Stimulated activated CD4-positive, alpha-beta T cell treated with anti-CD3 and anti-CD28 coated beads, Interleukin-1b, Interleukin-23, amount 100 ng/mL, for 4 hours (primary cell): ENCODE measurements at regions not wholly inside any gene's neighbourhood (a gene's known extent, or its start where the extent isn't known, plus 50 kb on each side); places are given as distances from the start of the nearest gene placed in this dataset.

ENCODE experiments used
- DNase-seq, 2 donors: peaks; one replicate each; pipeline ENCODE4 v3.0.0-alpha.2; 2020; ENCODE audit warnings: low read depth in 2 of 2

DNA sequence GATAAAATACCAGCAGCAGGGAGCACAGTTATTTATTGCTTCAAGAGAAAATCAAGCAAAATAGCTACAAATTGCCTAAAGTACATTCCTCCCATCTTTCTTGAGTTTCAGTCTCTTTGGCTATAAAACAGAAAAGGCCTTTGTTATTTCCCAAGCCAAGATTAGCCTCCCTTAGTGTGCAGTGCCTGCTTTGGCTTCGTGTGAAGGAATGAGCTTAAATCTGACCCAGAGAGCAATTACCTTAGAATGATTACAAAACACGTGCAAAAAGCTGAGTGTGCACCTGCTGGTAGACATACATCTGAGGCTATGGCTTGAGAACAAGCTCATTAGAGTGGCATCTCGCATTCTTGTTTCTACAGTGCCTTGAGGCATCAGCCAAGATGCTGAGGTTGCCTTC lies 250.8 kb downstream of the C4orf33 start:
- no peak for DNase-seq

DNA sequence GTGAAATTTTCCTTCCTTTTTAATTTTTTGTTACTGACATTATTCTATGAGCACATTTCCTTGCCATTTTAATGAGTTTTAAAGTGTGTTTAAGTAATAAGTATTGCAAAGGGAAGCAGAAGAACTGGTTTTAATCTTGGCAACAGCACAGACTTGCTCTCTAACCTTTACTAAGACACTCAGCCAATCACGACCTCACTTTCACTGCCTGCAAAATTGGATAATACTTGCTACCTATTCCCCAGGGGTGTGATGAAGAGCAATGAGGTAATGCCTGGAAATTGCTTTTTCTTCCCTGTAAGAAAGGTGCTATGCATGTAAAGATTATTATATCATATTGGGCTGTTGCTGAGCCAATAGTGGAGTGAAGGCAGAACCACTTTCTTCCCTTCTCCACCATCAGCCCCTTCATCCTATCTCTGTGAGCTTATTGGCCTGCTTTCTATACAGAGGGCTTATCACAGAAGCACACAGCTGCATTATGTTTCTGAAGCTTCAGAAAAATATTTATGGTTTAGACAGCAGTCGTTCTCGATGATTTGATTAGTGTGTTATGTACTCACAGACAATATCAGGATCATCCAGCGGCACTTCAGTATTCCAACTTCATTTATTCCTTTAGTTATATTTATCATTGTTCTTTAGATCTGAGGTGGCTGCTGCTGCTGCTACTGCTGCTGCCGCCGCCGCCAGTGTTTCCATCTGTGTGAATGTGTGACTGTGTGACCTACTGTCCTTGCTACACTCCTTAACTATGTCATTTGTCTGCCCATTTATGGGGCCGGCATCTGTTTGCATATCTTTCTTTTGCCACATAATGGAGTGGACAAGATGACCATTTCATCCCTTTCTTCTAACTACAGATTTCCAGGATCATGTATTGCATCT lies 255.1 kb downstream of the C4orf33 start:
- DNase-seq = no peak

DNA sequence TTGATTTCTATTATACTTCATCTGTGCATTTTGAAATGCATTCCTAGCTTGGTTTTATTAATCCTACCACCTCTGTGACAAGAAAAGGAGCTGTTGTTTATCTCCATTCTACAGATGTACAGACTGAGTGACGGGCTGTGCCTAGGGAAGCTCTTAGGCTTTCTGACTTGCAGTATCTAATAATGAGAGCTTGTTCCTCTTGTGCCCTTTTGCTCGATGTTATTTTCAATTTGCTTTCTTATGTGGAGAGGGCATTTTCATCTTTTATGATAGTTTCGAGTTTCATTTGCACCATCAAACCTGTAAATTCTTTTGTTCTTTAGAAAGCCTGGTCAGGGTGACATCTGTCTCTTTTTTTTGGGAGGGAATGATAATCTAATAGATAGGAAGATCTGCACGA lies 256.5 kb downstream of the C4orf33 start:
- no peak for DNase-seq

DNA sequence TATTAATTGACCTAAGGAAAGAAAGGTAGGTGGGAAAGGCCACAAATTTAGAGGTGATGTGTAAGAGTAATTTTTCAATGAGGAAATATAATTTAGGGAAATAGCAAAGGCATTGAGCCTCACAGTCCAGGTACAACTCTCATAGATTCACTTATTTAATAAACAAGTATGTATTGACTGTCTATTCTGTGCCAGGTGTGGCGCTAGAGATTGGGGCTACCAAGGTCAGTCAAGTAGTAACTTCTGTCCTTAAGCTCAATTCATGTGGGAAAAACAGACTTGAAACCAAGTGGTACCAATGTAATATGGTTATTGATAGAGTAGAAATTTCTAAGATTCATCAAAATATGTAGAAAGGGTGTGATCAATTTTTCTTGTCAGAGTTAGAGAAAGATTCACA lies 257.5 kb downstream of the C4orf33 start:
- DNase-seq = no peak

DNA sequence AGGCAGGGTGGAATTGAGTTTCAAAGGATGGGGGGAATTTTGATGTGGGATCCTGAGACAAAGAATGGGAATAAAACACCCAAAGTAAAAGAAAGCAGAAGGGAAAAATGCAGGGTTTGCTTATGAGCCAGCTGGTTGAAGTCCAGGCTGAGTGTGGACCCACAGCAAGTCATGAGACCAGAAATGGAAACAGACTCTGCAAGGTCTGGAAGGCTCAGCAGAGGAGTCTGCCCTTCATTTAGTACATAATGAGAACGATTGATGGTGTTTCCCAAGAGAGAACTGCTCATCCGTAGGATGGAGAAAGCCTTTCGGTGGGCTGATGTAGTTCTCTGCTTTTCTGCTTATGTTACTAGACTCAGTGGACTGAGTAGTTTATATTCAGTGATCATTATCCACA lies 259.1 kb downstream of the C4orf33 start:
- no peak for DNase-seq

DNA sequence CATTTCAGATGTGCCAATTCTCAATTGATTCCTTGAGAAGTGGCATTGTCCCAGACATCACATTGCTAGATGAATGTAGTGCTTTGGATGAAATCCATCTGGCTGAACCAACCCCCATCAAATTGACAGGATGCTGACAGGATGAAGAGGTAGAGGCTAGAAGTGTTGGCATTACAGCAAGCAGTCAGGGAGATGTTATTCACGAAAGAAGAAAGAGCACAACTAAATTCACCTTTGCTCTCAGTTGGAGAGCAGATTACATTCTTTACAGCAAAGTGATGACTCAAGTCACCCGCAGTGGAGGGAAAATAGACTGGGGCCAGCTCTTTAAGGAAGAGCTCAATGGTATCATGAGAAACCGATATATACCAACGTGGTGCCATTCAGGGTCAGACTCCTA lies 259.6 kb downstream of the C4orf33 start:
- no peak for DNase-seq

DNA sequence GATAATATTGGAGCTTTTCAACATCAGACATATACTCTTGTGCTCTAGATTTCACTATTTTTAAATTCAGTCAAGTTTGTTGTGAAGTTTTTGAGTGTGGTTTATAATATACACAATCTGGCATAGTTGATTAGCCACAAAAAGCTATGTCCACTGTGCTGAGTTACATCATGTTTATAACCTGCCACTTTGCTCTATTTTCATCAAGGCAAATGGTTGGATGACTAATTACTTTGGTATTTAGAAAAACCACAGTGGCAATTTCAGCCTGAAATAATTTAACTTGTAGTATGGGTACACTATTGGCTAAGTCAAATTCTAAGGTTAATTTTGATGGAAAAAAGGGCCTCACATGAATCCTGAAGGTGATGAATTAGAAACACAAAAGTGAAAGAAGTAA lies 262.6 kb downstream of the C4orf33 start:
- DNase-seq = no peak

DNA sequence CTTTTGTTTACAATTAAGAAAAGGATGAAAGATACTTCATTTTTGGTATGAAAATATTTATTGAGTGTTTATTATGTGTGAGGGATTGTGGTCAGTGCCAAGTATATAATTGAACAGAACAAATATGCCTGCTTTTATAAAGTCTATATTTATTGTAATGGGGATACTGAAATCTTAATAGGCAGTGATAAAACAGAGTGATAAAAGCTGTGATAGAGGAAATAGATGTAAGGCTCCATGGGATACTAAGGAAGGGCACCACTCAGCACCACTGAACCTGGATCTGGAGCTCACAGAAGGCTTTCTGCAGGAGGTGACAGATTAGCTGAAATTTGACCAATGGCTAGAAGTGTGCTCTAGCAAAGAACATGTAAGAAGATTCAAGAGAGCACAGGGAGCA lies 263.5 kb downstream of the C4orf33 start:
- DNase-seq = no peak

DNA sequence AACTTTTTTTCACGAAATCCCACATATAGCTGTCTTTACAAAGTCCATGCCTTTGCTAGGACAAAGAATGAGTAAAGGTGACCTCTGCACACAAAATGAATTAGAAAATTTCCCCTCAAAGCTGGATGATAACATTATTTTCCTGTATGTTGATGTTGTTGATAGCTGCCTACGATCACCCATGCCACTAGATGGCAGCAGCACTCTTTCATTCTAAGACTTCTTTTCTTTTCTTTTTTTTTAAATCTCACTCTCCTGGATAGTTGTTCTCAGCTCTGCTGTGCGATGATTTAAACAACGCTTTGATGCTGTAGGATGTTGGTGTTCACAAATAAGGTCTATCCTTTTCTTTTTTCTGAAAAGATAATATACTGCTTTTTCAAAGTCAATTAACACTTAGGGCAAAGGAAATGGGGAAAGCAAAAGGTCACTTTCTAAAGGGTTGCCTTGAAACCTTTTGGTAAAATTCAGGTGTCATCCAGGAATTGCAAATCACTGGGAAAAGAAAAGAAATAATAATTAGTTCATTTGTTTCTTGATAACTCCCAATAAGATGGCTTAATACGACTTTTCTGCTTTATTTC lies 266.8 kb downstream of the C4orf33 start:
- DNase-seq = peak; percentile 4 to 15

DNA sequence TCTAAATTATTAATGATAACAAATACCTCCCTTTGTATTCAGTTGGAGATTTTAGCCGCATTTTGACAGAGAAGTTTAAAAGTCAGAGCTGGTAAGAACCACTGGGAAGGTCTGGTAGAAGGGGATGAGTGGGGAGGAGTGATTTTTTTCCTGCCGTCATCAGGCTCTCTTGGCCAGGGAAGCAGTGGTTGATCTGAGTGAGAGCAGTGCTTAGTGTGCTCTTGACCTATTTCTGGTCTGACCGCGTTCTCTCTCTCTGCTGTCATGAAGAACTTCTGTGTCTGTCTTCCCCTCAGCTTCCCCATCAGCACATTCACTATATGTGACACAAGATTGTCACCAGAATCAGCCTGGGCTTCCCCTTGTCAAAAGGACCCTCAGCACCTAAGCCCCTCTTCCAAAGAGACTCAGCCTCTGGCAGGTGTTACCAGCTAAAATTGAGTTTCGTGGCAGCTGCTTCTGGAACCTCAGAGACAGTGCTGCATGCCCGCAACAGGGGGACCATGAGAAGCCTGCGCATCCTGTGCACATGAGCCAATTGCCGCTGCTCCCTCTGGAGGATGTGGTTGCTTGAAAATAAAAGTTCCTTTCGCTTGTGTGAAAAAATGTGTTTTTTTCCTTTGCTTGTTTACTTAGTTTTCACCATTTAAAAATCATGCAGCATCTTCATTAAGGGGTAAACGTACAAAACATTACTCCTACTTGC lies 268.9 kb downstream of the C4orf33 start:
- DNase-seq = no peak

DNA sequence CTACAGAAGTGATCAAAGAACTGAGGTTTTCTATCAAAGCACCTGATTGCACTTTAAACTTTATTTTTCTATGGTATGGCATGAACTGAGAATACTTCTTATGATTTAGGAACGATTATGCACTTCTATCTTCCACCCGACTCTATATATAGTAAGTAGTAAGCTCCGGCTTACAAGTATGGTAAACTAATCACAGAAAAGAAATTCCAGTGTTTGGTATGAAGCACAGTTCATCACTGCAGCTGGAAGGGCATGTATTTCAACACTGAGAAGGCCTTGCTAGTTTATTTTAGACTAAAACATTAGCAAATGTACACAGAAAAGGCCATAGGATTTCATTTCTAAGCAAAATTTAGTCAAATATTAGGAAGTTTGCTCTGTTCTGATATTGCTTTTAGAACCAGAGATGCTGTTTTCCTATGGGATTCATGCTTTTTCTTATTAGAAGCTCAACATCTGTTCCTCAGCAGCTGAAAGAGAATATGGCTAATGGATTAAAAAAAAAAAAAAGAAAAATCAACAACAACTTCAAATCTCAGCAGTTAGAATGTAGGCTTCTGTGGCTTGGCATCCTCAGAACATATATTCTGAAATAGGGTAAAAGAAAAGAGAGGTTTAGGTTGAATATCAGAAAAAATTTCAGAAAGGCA lies 273.5 kb downstream of the C4orf33 start:
- no peak for DNase-seq

DNA sequence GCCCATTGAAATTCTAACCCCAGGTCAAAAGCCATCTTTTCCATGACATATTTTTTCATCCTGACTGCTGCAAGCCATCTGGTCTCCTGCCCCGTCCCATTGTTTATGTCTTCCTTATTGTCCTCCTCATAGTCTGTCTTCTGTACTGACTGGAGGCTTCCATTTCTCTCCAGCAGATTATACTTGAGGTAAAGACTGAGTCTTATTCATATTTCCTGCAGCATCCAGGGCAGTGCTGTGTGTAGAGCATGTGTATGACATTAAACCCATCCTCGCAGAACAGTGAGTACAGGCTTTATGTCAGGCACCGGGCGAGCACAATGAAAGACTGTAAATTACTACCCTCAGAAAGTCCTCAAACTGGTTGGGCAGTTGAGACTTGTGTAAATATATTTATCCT lies 275.1 kb downstream of the C4orf33 start:
- DNase-seq = no peak

DNA sequence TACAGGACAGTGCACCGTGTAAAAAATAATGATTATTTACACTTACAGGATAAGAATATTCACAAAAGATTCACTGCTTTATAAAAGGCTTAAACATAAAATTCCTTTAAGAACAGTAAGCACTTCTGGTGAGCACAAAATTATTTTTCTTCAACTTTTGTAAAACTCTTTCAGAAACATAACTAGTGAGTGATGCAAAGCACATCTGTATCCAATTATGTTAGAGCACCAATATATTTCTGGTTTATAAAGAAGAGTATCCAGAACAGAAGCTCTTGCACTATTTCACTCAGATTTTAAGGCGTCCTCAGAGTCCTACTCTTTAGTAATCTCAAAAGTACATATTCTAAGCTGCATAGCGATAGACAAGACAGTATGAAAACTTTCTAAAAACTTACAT lies 276.0 kb downstream of the C4orf33 start:
- no peak for DNase-seq

DNA sequence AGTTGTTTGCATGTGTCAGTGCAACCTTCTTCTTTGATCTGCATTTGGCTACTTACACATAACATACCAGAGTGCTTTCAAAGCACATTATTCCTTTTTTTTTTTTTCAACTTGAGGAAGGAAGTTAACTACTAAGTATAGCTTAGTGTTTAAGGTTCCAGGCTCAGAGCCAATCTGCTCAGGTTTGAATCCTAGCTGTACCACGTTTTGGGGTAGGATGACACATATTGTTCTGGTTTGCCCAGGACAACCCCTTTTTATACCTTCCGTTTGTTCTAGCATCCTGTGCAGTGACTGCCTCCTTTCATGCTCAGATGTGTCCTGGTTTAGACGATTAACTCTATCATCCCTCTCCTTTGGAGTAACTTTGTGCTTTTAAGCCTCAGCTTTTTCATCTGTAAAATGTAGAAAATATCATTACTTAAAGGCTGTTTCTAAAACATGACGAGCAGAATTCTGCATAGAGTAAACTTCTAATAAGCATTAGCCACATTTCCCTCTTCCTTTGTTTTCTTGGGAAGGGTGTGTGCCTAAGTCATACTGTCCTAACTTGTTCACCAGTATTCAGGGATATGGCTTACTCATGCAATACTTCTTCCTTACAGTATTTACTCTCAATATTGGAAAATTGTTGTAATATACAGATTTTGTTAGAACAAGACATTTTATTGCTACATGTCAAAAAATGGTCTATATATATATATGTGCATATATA lies 281.3 kb downstream of the C4orf33 start:
- no peak for DNase-seq

DNA sequence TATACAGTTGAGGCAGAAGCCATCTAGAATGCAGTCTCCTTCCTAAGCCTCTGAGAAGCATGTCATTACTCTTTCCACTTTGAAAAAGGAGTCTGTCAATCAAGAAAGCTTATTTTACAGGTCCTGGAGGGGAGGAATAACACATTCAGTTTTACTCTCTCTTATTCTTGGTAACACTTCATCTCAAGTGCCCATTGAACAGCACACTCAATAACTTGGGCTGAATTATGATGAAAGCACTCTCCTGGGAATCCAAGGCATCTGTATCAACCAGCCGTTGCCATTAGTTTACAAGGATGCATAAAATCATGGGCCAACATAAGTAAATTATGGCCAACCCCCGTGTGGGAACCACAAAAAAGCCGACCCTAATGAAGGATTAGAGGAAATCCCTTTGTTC lies 282.4 kb downstream of the C4orf33 start:
- no peak for DNase-seq

DNA sequence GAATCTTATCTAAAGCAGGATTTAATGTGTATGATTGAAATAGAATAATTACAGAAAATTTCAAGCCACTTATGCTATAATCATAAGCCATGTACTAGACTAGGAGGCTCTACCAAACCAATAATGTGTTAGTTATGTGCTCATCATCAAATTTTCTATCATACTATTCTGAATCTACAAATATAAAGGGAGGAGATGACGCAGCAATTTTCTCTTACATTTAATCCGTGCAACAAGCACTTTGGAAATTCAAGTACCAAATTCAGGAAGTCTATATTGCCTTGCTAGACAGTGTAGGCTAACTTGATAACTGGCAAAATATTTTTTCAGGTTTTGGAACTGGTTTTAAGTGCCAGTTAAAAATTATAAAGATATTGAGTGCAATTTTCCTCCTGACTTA lies 283.5 kb downstream of the C4orf33 start:
- DNase-seq = no peak

DNA sequence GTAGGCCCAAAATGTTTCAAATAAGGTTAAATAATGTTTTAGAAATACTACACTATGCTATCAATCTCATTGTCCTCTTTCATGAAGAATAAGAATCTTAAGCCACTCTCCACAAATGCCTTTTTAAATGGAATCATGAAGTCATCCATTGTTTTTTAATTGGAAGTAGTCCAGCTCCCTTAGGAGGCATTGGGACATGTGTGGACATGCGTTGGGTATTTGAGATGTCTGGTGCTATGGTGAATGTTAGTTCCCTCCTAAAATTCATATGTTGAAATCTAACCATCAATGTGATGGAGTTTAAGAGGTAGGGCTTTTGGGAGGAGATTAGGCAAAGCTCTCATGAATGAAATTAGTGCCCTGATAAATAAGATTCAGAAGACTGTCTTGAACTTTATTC lies 289.0 kb downstream of the C4orf33 start:
- no peak for DNase-seq

DNA sequence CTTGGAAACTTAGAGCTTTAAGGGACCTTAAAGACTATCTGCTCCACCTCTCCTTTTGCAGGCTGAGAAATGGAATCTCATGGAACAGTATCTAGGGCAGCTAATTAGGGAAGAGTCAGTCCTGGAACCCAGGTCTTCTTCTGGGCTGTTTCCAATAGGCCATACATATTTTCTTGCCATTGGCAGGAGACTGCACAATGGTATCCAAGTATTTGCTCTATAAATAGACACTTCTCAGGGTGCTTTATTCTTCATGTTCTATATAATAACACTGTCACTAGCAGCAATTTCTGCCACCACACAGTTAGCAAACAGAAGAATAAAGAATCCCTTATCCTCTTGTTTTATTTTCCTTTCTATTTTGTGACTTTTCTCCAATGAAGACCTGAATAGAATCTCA lies 291.7 kb downstream of the C4orf33 start:
- DNase-seq = no peak

DNA sequence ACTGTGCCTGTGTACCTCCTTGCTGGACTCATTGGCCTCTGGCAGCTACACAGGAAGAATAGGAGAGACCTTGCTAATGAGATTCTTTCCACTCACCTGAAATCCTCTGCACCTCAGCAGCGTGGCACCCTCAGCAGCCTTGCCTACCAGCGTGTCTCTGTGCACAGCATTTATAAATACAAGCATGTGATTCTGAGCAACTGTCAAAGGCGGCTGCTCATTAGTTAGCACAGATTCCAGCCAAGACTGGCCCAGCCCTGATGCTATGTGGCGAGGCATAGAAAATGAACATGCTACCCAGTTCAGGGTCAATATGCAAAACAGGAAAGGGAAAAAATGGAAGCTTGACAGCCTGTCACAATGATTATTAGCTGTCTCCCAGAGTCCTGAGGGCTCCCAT lies 298.0 kb downstream of the C4orf33 start:
- DNase-seq = no peak

DNA sequence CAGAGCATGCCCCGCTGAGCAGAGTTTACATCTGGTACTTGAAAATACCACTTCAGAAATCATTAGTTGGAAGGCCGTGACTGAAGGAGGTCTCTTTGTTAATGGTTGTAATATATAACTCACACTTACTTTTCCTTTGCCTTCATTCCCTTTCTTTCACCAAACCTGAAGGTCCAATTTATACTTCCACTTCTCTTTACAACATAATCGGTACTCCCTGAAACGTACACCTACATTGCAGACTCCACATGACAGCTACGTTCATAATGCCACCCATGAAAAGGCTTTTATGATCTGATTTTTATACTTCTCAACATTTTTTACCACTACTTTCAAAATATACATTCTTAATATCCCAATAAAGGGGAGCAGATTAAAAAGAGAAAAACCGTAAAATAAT lies 298.7 kb downstream of the C4orf33 start:
- DNase-seq = no peak

DNA sequence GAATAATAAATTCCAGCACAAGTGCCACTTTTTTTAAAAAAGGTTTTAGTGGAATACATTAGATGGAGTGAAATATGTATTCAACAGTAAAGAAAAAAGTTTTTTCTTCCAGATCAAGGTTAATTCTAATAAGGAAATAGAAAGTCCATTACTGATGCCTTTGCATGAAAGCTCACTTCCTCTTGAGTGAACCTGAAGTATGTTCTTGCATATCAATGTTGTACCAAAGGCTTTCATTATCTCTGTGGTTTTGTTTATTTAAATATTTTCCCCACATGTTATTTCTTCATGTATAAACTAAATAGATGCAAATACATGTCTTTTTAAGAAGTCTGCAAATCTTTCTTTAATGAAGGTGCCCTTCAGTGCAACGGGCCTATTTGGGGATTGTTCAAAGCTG lies 307.9 kb downstream of the C4orf33 start:
- DNase-seq = no peak

DNA sequence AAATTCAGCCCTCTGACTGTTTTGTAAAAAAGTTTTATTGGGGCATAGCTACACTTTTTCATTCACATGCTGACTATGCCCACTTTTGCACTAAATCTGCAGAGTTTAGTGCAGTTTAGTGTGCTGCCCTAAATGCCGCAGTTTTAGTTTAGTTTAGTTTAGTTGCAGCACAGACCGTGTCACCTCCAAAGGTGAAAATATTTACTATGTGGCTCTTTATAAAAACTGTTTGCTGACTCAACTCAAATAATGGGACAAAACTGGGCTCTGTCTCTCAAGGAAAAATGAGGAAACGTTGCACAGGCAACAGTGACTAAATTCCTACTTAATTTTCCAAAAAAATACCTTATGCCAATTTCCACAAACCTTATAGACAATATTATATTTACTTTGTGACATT lies 314.2 kb downstream of the C4orf33 start:
- DNase-seq = no peak
